Progenitor cell of endocrine pancreas (in vitro differentiated cells): ENCODE measurements at regions not wholly inside any gene's neighbourhood (a gene's known extent, or its start where the extent isn't known, plus 50 kb on each side); places are given as distances from the start of the nearest gene placed in this dataset.

Experiments
- DNase-seq: peaks from one replicate; pipeline ENCODE4 v3.0.0; 2021; ENCODE audit warnings: low spot score; ENCODE audit not compliant: unreplicated experiment
- H3K27ac Mint-ChIP-seq: 2 replicates; pipeline ENCODE4 v1.8.0; 2021; ENCODE audit warnings: mild to moderate bottlenecking, moderate library complexity, mixed read lengths
- H3K27me3 Mint-ChIP-seq: 2 replicates; pipeline ENCODE4 v1.8.0; 2021; ENCODE audit warnings: mixed read lengths
- H3K36me3 Mint-ChIP-seq: 2 replicates; pipeline ENCODE4 v1.8.0; 2022; ENCODE audit warnings: mixed read lengths; ENCODE audit not compliant: insufficient read depth
- H3K4me1 Mint-ChIP-seq: 2 replicates; pipeline ENCODE4 v1.8.0; 2021; ENCODE audit warnings: low read depth, mixed read lengths
- H3K4me3 Mint-ChIP-seq: 2 replicates; pipeline ENCODE4 v1.8.0; 2021; ENCODE audit warnings: low read depth, mild to moderate bottlenecking, moderate library complexity, mixed read lengths
- H3K9me3 Mint-ChIP-seq: 2 replicates; pipeline ENCODE4 v1.8.0; 2021; ENCODE audit warnings: low read depth, mixed read lengths
- CTCF ChIP-seq: fragments of 200-600 bp; sonication (generic); IDR thresholded peaks from one replicate; pipeline ENCODE4 v1.5.0; 2021; ENCODE audit warnings: antibody characterized with exemption, mild to moderate bottlenecking; ENCODE audit not compliant: unreplicated experiment

- DNase-seq: no peak
- no peaks in the 10 kb centered on the region for H3K9me3 Mint-ChIP-seq
- no peaks in the 10 kb centered on the region for H3K27me3 Mint-ChIP-seq
- TF ChIP-seq CTCF: no peak
- H3K4me1 Mint-ChIP-seq: no peaks in the 10 kb centered on the region
- H3K36me3 Mint-ChIP-seq: no peaks in the 10 kb centered on the region
- H3K4me3 Mint-ChIP-seq: no peak overlapping the region
- H3K27ac Mint-ChIP-seq: no peak overlapping the region
Measured at GRCh38 chr4:133929531-133930239, 271.9 kb downstream of the PABPC4L start.

GRCh38 chr4:133921280-133922195 is 280.1 kb downstream of the PABPC4L start:
- no peak for DNase-seq
- no peak overlapping the region for H3K27ac Mint-ChIP-seq
- H3K27me3 Mint-ChIP-seq: no peaks in the 10 kb centered on the region
- H3K4me1 Mint-ChIP-seq: no peaks in the 10 kb centered on the region
- TF ChIP-seq CTCF: no peak
- H3K4me3 Mint-ChIP-seq: no peak overlapping the region
- peaks cover 5% of the 10 kb centered on the region for H3K9me3 Mint-ChIP-seq
- H3K36me3 Mint-ChIP-seq: no peaks in the 10 kb centered on the region

GRCh38 chr4:133920236-133920635 is 281.4 kb downstream of the PABPC4L start:
- TF ChIP-seq CTCF: no peak
- Mint-ChIP-seq H3K4me1 (no peaks in the 10 kb centered on the region), H3K27ac (no peak overlapping the region), H3K27me3 (no peaks in the 10 kb centered on the region), H3K4me3 (no peak overlapping the region), H3K36me3 (no peaks in the 10 kb centered on the region), H3K9me3 (peaks cover 6% of the 10 kb centered on the region)
- no peak for DNase-seq

GRCh38 chr4:133910165-133910564 is 291.4 kb downstream of the PABPC4L start:
- no peak overlapping the region for H3K27ac Mint-ChIP-seq
- H3K9me3 Mint-ChIP-seq: peaks cover 16% of the 10 kb centered on the region
- no peaks in the 10 kb centered on the region for H3K36me3 Mint-ChIP-seq
- no peaks in the 10 kb centered on the region for H3K4me1 Mint-ChIP-seq
- H3K27me3 Mint-ChIP-seq: no peaks in the 10 kb centered on the region
- DNase-seq: no peak
- TF ChIP-seq CTCF: no peak
- no peak overlapping the region for H3K4me3 Mint-ChIP-seq

GRCh38 chr4:133903029-133903428 is 298.6 kb downstream of the PABPC4L start:
- Mint-ChIP-seq H3K4me3 (no peak overlapping the region), H3K27me3 (no peaks in the 10 kb centered on the region), H3K27ac (no peak overlapping the region), H3K9me3 (peaks cover 7% of the 10 kb centered on the region), H3K4me1 (no peaks in the 10 kb centered on the region), H3K36me3 (no peaks in the 10 kb centered on the region)
- DNase-seq: no peak
- TF ChIP-seq CTCF: no peak
